Panc1 (cell line): ENCODE measurements at regions not wholly inside any gene's neighbourhood (a gene's known extent, or its start where the extent isn't known, plus 50 kb on each side); places are given as distances from the start of the nearest gene placed in this dataset.

Source experiments
- ATAC-seq: fragments of 200-7000 bp; cut with Tn5 transposase; 2 replicates; pipeline ENCODE4 v1.9.1; 2020; ENCODE audit warnings: mild to moderate bottlenecking, moderate library complexity
- BruUV-seq: library from RNA; stranded (reverse); fragments of 400-500 nt; replicated peaks from 2 replicates; lab custom pipeline; 2021; lab: Mats Ljungman, UMichigan
- CTCF ChIA-PET: fragments of 300-600 bp; sonication (Branson Sonifier 250); formaldehyde crosslinking; loops from one replicate; lab custom pipeline; 2022; ENCODE audit warnings: antibody characterized with exemption; lab: Charles Lee
- POLR2A ChIA-PET: fragments of 300-600 bp; sonication (Branson Sonifier 250); formaldehyde crosslinking; loops from one replicate; lab custom pipeline; 2022; ENCODE audit warnings: antibody characterized with exemption; lab: Charles Lee
- DNase-seq: peaks from one replicate; pipeline ENCODE4 v3.0.0-alpha.2; 2010; ENCODE audit warnings: low read depth, low spot score
- H3K27ac ChIP-seq: 2 replicates; pipeline ENCODE4 v1.5.1; 2011; ENCODE audit warnings: mild to moderate bottlenecking, low read length, inconsistent platforms
- H3K27me3 ChIP-seq: fragments of 200-500 bp; sonication (Bioruptor generic); 2 replicates; pipeline ENCODE4 v1.6.0; 2014; ENCODE audit warnings: low read length, inconsistent platforms; ENCODE audit not compliant: control insufficient read depth, insufficient read depth
- H3K36me3 ChIP-seq: fragments of 200-500 bp; sonication (Bioruptor generic); 2 replicates; pipeline ENCODE4 v1.5.1; 2014; ENCODE audit warnings: inconsistent platforms, mild to moderate bottlenecking, low read length, moderate library complexity; ENCODE audit not compliant: control insufficient read depth, insufficient read depth
- H3K4me1 ChIP-seq: 2 replicates; pipeline ENCODE4 v1.5.1; 2011; ENCODE audit warnings: inconsistent platforms, mild to moderate bottlenecking, low read length, moderate library complexity; ENCODE audit not compliant: control insufficient read depth, insufficient read depth
- H3K4me3 ChIP-seq, 2 experiments: 2 replicates each; pipeline ENCODE4 v1.5.1; 2011 to 2012; ENCODE audit warnings: low read depth in 2 of 2, low read length in 2 of 2, mild to moderate bottlenecking in 2 of 2, inconsistent platforms in 1 of 2, moderate library complexity in 1 of 2
- H3K9me3 ChIP-seq: fragments of 200-500 bp; sonication (Bioruptor generic); 2 replicates; pipeline ENCODE4 v1.5.1; 2014; ENCODE audit warnings: low read depth, mild to moderate bottlenecking, inconsistent platforms, low read length, moderate library complexity; ENCODE audit not compliant: control insufficient read depth, insufficient read depth
- POLR2AphosphoS5 ChIP-seq: IDR thresholded peaks from 2 replicates; pipeline ENCODE4 v1.6.1; 2012; ENCODE audit warnings: mild to moderate bottlenecking, low read depth, low read length, moderate library complexity
- SIN3A ChIP-seq: IDR thresholded peaks from 2 replicates; pipeline ENCODE4 v1.6.1; 2012; ENCODE audit warnings: low read depth, mild to moderate bottlenecking, low read length, moderate library complexity, borderline replicate concordance; ENCODE audit not compliant: insufficient read depth
- TCF7L2 ChIP-seq: IDR thresholded peaks from 2 replicates; pipeline ENCODE4 v1.6.1; 2011; ENCODE audit warnings: mild to moderate bottlenecking, low read depth, low read length, inconsistent platforms
- in situ Hi-C: cut with HindIII; loops from 2 replicates; pipeline ENCODE4 v1.10.0; 2016; ENCODE audit warnings: low sequenced_read_pairs, low pct_unique_long_range_greater_than_20kb
- intact Hi-C: fragments of 100-400 bp; cut with micrococcal nuclease; formaldehyde crosslinking; loops from one replicate; pipeline ENCODE4 v1.10.0; 2022; ENCODE audit not compliant: unreplicated experiment
- TF ChIP-seq, protein P1 (sequence below): fragments of 450-650 bp; IDR thresholded peaks from 2 replicates; pipeline ENCODE4 v1.5.1; 2017; ENCODE audit warnings: mild to moderate bottlenecking
- TF ChIP-seq, protein P2 (sequence below), 2 experiments: IDR thresholded peaks; 2 replicates each; pipeline ENCODE4 v1.6.1; 2011 to 2012; ENCODE audit warnings: low read depth in 2 of 2, control low read depth in 1 of 2, low read length in 1 of 2, mild to moderate bottlenecking in 1 of 2, moderate library complexity in 1 of 2; ENCODE audit not compliant: insufficient read depth in 1 of 2

DNA sequence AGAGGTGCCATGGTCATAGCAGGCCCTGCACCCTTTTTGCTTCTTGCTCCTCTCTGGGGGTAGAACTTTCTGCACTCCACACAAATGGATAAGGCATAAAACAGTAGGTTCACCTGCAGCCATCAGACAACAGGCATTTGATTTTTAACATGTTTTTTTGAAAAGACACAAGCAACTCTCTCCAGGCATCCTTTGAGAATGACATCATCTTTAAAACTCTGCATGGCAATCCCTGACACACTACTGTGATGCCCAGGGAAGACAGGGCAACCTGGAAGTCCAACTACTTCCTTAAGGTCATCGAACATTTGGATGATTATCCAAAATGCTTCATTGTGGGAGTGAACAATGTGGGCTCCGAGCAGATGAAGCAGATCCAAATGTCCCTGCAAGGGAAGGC lies 82.8 kb downstream of the SKA1 start:
- ChIA-PET CTCF (no interaction called here), POLR2A (no interaction called here)
- Histone ChIP-seq H3K27ac (no peak overlapping the region), H3K9me3 (no peaks in the 10 kb centered on the region), H3K4me1 (no peaks in the 10 kb centered on the region), H3K27me3 (no peaks in the 10 kb centered on the region), H3K4me3 (no peak overlapping the region), H3K36me3 (no peaks in the 10 kb centered on the region)
- intact Hi-C loops (no loop called here), in situ Hi-C loops (no loop called here)
- ATAC-seq (no peak), DNase-seq (no peak)
- BruUV-seq, result no TSS peak
- no peak for TF ChIP-seq TCF7L2
- TF ChIP-seq, protein P1, sequence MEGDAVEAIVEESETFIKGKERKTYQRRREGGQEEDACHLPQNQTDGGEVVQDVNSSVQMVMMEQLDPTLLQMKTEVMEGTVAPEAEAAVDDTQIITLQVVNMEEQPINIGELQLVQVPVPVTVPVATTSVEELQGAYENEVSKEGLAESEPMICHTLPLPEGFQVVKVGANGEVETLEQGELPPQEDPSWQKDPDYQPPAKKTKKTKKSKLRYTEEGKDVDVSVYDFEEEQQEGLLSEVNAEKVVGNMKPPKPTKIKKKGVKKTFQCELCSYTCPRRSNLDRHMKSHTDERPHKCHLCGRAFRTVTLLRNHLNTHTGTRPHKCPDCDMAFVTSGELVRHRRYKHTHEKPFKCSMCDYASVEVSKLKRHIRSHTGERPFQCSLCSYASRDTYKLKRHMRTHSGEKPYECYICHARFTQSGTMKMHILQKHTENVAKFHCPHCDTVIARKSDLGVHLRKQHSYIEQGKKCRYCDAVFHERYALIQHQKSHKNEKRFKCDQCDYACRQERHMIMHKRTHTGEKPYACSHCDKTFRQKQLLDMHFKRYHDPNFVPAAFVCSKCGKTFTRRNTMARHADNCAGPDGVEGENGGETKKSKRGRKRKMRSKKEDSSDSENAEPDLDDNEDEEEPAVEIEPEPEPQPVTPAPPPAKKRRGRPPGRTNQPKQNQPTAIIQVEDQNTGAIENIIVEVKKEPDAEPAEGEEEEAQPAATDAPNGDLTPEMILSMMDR, result no peak
- no peak for TF ChIP-seq POLR2AphosphoS5
- TF ChIP-seq SIN3A, result no peak
- TF ChIP-seq, protein P2, sequence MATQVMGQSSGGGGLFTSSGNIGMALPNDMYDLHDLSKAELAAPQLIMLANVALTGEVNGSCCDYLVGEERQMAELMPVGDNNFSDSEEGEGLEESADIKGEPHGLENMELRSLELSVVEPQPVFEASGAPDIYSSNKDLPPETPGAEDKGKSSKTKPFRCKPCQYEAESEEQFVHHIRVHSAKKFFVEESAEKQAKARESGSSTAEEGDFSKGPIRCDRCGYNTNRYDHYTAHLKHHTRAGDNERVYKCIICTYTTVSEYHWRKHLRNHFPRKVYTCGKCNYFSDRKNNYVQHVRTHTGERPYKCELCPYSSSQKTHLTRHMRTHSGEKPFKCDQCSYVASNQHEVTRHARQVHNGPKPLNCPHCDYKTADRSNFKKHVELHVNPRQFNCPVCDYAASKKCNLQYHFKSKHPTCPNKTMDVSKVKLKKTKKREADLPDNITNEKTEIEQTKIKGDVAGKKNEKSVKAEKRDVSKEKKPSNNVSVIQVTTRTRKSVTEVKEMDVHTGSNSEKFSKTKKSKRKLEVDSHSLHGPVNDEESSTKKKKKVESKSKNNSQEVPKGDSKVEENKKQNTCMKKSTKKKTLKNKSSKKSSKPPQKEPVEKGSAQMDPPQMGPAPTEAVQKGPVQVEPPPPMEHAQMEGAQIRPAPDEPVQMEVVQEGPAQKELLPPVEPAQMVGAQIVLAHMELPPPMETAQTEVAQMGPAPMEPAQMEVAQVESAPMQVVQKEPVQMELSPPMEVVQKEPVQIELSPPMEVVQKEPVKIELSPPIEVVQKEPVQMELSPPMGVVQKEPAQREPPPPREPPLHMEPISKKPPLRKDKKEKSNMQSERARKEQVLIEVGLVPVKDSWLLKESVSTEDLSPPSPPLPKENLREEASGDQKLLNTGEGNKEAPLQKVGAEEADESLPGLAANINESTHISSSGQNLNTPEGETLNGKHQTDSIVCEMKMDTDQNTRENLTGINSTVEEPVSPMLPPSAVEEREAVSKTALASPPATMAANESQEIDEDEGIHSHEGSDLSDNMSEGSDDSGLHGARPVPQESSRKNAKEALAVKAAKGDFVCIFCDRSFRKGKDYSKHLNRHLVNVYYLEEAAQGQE (IDR thresholded peaks at IDR 0.05; ENCODE audit: insufficient read depth in 1 of 2, low read depth in 2 of 2, low read length in 1 of 2), result no peak

DNA sequence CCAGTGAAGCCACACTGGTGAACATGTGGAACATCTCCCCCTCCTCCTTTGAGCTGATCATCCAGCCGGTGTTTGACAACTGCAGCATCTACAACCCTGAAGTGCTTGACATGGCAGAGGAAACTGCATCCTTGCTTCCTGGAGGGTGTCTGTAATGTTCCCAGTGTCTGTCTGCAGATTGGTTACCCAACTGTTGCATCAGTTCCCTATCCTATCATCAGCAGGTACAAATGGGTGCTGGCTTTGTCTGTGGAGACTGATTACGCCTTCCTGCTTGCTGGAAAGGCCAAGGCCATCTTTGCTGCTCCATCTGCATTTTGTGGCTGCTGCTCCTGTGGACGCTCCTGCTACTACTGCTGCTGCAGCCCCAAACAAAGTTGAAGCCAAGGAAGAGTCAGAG lies 83.5 kb downstream of the SKA1 start:
- CTCF ChIA-PET, result no interaction called here
- in situ Hi-C loops (no loop called here), intact Hi-C loops (no loop called here)
- Histone ChIP-seq H3K27me3 (no peaks in the 10 kb centered on the region), H3K4me3 (no peak overlapping the region), H3K27ac (no peak overlapping the region), H3K4me1 (no peaks in the 10 kb centered on the region), H3K9me3 (no peaks in the 10 kb centered on the region), H3K36me3 (no peaks in the 10 kb centered on the region)
- ATAC-seq (no peak), DNase-seq (no peak)
- no peak for TF ChIP-seq POLR2AphosphoS5
- TF ChIP-seq, protein P1, result no peak
- TF ChIP-seq, protein P2 (IDR thresholded peaks at IDR 0.05; ENCODE audit: insufficient read depth in 1 of 2, low read depth in 2 of 2, low read length in 1 of 2), result no peak
- TF ChIP-seq TCF7L2, result no peak
- no peak for TF ChIP-seq SIN3A
- no TSS peak for BruUV-seq
- POLR2A ChIA-PET, result no interaction called here
